Heart left ventricle (tissue), 16 donors: ENCODE measurements at regions not wholly inside any gene's neighbourhood (a gene's known extent, or its start where the extent isn't known, plus 50 kb on each side); places are given as distances from the start of the nearest gene placed in this dataset.

ENCODE experiments used
- ATAC-seq, 4 donors: fragments of 200-7000 bp; cut with Tn5 transposase; one replicate each; pipeline ENCODE4 v1.9.1; 2020 to 2022; ENCODE audit warnings: moderate library complexity in 4 of 4, mild to moderate bottlenecking in 3 of 4, moderate number of reproducible peaks in 1 of 4
- DNase-seq, 5 donors: peaks; one replicate each; pipeline ENCODE4 v3.0.0-alpha.2; 2020
- H3K27ac ChIP-seq, 12 donors: fragments of 200-600 bp; sonication (generic) in 4 of 12; one replicate each; pipeline versions ENCODE4 v1.5.0 to v1.8.0; 2016 to 2022; ENCODE audit warnings: mild to moderate bottlenecking in 2 of 12
- H3K27me3 ChIP-seq, 9 donors: fragments of 200-600 bp; sonication (generic) in 2 of 9; one replicate each; pipeline versions ENCODE4 v1.5.1 to v1.8.0; 2016 to 2022; ENCODE audit warnings: mild to moderate bottlenecking in 3 of 9
- H3K36me3 ChIP-seq, 9 donors: fragments of 200-600 bp; sonication (generic) in 2 of 9; one replicate each; pipeline versions ENCODE4 v1.5.0 to v1.8.0; 2018 to 2022; ENCODE audit warnings: mild to moderate bottlenecking in 2 of 9
- H3K4me1 ChIP-seq, 12 donors: fragments of 200-600 bp; sonication (generic) in 4 of 12; one replicate each; pipeline versions ENCODE4 v1.5.0 to v1.8.0; 2016 to 2022; ENCODE audit warnings: mild to moderate bottlenecking in 3 of 12
- H3K4me3 ChIP-seq, 12 donors: fragments of 200-600 bp; sonication (generic) in 4 of 12; one replicate each; pipeline versions ENCODE4 v1.5.0 to v1.8.0; 2017 to 2022; ENCODE audit warnings: mild to moderate bottlenecking in 9 of 12, moderate library complexity in 4 of 12
- H3K9me3 ChIP-seq, 12 donors: fragments of 200-600 bp; sonication (generic) in 4 of 12; one replicate each; pipeline versions ENCODE4 v1.5.0 to v1.8.0; 2016 to 2022; ENCODE audit warnings: mild to moderate bottlenecking in 1 of 12
- CTCF ChIP-seq, 12 donors: fragments of 200-600 bp; sonication (generic) in 4 of 12; IDR thresholded peaks; one replicate each; pipeline versions ENCODE4 v1.5.0 to v1.8.0; 2018 to 2022; ENCODE audit warnings: antibody characterized with exemption in 12 of 12, mild to moderate bottlenecking in 5 of 12
- POLR2A ChIP-seq, 2 donors: fragments of 450-650 bp; IDR thresholded peaks; one replicate each; pipeline ENCODE4 v1.6.1; 2017; ENCODE audit warnings: antibody characterized with exemption in 2 of 2, mild to moderate bottlenecking in 2 of 2, moderate library complexity in 2 of 2
- WGBS, 4 donors: extraction: QIAGEN DNeasy Blood & Tissue Kit in 2 of 4; methylation state at CpG; one replicate each; pipeline versions ENCODE4 v1.1.5 to v1.1.7; 2013 to 2018; 5-methylcytosine and 5-hydroxymethylcytosine counted together
- intact Hi-C, 10 donors: fragments of 100-400 bp; cut with DNase I; formaldehyde crosslinking; loops; one replicate each; pipeline versions ENCODE4 v1.11.1 to v1.14.2; 2022
- donor health status: ischemic (EF 13 %, LVEDD 7.1; RV severe dilation, severe dysfunction).
- donor health status: healthy with polysubstance abuse.
- donor health status: DM: no; HTN: yes; CAD: no.
- donor health status: DM: no; HTN: no; CAD: no.
- donor health status: ischemic (EF 25% LVEDD 6.9; RV normal size, moderate dysfunction).
- donor health status: ischemic (EF 25% LVEDD 5.7; RV mildly dilated, moderate dysfunction).
- donor health status: healthy.
- donor health status: DM: yes; HTN: yes; CAD: no.
- donor health status: ischemic (EF 35%, LVEDD 5.7; RV mildly dilated, moderate dysfunction).
- donor health status: nonischemic (EF 11% LVEDD 7.7; RV severe dilation, severe dysfunction).
- donor health status: DM: yes; HTN: yes; CAD: no.
- donor health status: PGD.
- donor health status: ischemic (EF 29% LVEDD 5.4; RV normal size, mild dysfunction).
- donor health status: nonischemic (EF 23%, LVEDD 6.1; RV moderate dilation, normal function).

GRCh38 chr3:56989169-56989976 is 71.1 kb upstream of the SPATA12 start:
- H3K4me1 ChIP-seq, result peaks cover 0 to 32% (median 16%) of the 10 kb centered on the region in 12 donors
- TF ChIP-seq POLR2A (IDR thresholded peaks at IDR 0.05) (no peak), CTCF (IDR thresholded peaks at IDR 0.05) (peak in 1 of 12 donors; percentile 21)
- peak; percentile 40 to 76 (median 72) for ATAC-seq
- H3K27ac ChIP-seq, result peak overlapping the region in 2 of 12 donors; percentile 26 to 46
- peak in 3 of 5 donors; percentile 49 to 76 (median 71) for DNase-seq
- H3K9me3 ChIP-seq, result no peaks in the 10 kb centered on the region
- H3K36me3 ChIP-seq, result no peaks in the 10 kb centered on the region
- H3K27me3 ChIP-seq, result no peaks in the 10 kb centered on the region
- WGBS, 4 donors, result 34 to 43% (median 38%) methylated on average over 10 to 11 of the region's 11 CpGs
- H3K4me3 ChIP-seq, result peak overlapping the region in 2 of 12 donors; percentile 7 to 25
- intact Hi-C loops, result loop anchor here (1.0 to 10.0 kb wide), 13 partner anchors 57 to 435 kb away; partner anchors contain the start of genes ARHGEF3 (in 6 of the 10) and CCDC66 (in 1 of the 10)

GRCh38 chr3:56988458-56989168 is 71.9 kb upstream of the SPATA12 start:
- Histone ChIP-seq H3K4me1 (peaks cover 0 to 33% (median 16%) of the 10 kb centered on the region in 12 donors), H3K27me3 (no peaks in the 10 kb centered on the region), H3K9me3 (no peaks in the 10 kb centered on the region), H3K27ac (peak overlapping the region in 7 of 12 donors; percentile 2 to 46 (median 26)), H3K36me3 (no peaks in the 10 kb centered on the region), H3K4me3 (peak overlapping the region in 2 of 12 donors; percentile 7 to 25)
- peak; percentile 72 to 83 (median 81) for DNase-seq
- intact Hi-C loops, result loop anchor here (1.0 to 10.0 kb wide), 13 partner anchors 56 to 434 kb away; partner anchors contain the start of genes ARHGEF3 (in 6 of the 10) and CCDC66 (in 1 of the 10)
- TF ChIP-seq POLR2A (IDR thresholded peaks at IDR 0.05) (no peak), CTCF (IDR thresholded peaks at IDR 0.05) (peak; percentile 70 to 92 (median 82))
- peak; percentile 77 to 90 (median 86) for ATAC-seq
- 5 to 7% (median 6%) methylated on average over 10 of the region's 10 CpGs for WGBS, 4 donors

GRCh38 chr3:56987238-56987895 is 73.1 kb upstream of the SPATA12 start:
- no peak for TF ChIP-seq POLR2A (IDR thresholded peaks at IDR 0.05)
- TF ChIP-seq CTCF (IDR thresholded peaks at IDR 0.05), result peak in 5 of 12 donors; percentile 12 to 33 (median 21)
- no peaks in the 10 kb centered on the region for H3K27me3 ChIP-seq
- H3K4me1 ChIP-seq, result peaks cover 0 to 33% (median 16%) of the 10 kb centered on the region in 12 donors
- WGBS, 4 donors, result 72 to 76% (median 74%) methylated on average over 6 of the region's 6 CpGs
- no peaks in the 10 kb centered on the region for H3K36me3 ChIP-seq
- ATAC-seq (no peak), DNase-seq (no peak)
- H3K9me3 ChIP-seq, result no peaks in the 10 kb centered on the region
- H3K27ac ChIP-seq, result no peak overlapping the region
- H3K4me3 ChIP-seq, result no peak overlapping the region
- intact Hi-C loops, result loop anchor here in 7 of 10 donors (2.0 to 10.0 kb wide), 6 partner anchors 55 to 433 kb away; partner anchors contain the start of genes ARHGEF3 (in 6 of the 7) and CCDC66 (in 1 of the 7)
